H1 (cell line): ENCODE measurements at regions not wholly inside any gene's neighbourhood (a gene's known extent, or its start where the extent isn't known, plus 50 kb on each side); places are given as distances from the start of the nearest gene placed in this dataset.

Experiments used
- EP300 ChIP-seq, 2 experiments: IDR thresholded peaks; 1 replicate in 1 of 2; 2 replicates in 1 of 2; pipeline ENCODE4 v1.6.1; 2011 to 2012; ENCODE audit warnings: low read depth in 2 of 2, low read length in 2 of 2, mild to moderate bottlenecking in 2 of 2, borderline replicate concordance in 1 of 2, inconsistent platforms in 1 of 2, moderate library complexity in 1 of 2
- RBBP5 ChIP-seq: IDR thresholded peaks from 2 replicates; pipeline ENCODE4 v1.7.1; 2012; ENCODE audit warnings: low read depth, mild to moderate bottlenecking, inconsistent platforms, low read length, moderate library complexity, borderline replicate concordance
- SP1 ChIP-seq: IDR thresholded peaks from 2 replicates; pipeline ENCODE4 v1.6.1; 2011; ENCODE audit warnings: low read depth, low read length
- SP2 ChIP-seq: IDR thresholded peaks from 2 replicates; pipeline ENCODE4 v1.6.1; 2012; ENCODE audit warnings: mild to moderate bottlenecking, low read length, inconsistent platforms
- ZNF274 ChIP-seq: IDR thresholded peaks from 2 replicates; pipeline ENCODE4 v1.7.0; 2012; ENCODE audit warnings: low read length, borderline replicate concordance; ENCODE audit errors: extremely low read depth

- no peak for TF ChIP-seq SP2
- no peak for TF ChIP-seq EP300 (IDR thresholded peaks at IDR 0.05; ENCODE audit: borderline replicate concordance in 1 of 2, low read depth in 2 of 2, low read length in 2 of 2)
- TF ChIP-seq ZNF274, result no peak
- TF ChIP-seq SP1, result no peak
- TF ChIP-seq RBBP5, result no peak
Observed at GRCh38 chr5:159713254-159713653, 203.0 kb upstream of the ADRA1B start (continued).
